HL-60 (cell line): ENCODE measurements at regions not wholly inside any gene's neighbourhood (a gene's known extent, or its start where the extent isn't known, plus 50 kb on each side); places are given as distances from the start of the nearest gene placed in this dataset.

Source experiments
- POLR2AphosphoS5 ChIP-seq: IDR thresholded peaks from 2 replicates; pipeline ENCODE4 v1.6.1; 2012; ENCODE audit warnings: low read depth
- TF ChIP-seq, protein P1 (sequence below): IDR thresholded peaks from one replicate; pipeline ENCODE4 v1.5.1; 2011; ENCODE audit warnings: low read length, control low read depth, inconsistent platforms; ENCODE audit not compliant: insufficient read depth

DNA sequence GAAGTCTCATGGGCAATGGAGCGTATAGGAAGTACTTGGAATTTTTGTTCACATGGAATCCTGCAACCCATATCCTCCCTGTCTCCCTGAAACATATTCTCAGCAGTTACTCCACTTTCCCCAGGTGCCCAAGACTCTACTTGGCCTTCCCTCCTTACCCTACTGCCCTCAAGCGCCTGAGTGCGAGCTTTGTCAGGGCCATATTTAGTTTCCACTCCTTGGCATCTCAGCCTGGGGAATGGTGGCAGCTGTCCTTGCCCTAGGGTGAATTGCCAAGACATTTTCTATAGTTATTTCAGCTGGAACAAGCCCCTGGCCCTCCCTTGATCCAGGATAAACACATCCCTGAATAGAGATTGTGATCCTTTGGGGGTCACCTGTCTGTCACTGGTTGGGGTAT is 569.3 kb upstream of the LRFN5 start:
- TF ChIP-seq, protein P1, sequence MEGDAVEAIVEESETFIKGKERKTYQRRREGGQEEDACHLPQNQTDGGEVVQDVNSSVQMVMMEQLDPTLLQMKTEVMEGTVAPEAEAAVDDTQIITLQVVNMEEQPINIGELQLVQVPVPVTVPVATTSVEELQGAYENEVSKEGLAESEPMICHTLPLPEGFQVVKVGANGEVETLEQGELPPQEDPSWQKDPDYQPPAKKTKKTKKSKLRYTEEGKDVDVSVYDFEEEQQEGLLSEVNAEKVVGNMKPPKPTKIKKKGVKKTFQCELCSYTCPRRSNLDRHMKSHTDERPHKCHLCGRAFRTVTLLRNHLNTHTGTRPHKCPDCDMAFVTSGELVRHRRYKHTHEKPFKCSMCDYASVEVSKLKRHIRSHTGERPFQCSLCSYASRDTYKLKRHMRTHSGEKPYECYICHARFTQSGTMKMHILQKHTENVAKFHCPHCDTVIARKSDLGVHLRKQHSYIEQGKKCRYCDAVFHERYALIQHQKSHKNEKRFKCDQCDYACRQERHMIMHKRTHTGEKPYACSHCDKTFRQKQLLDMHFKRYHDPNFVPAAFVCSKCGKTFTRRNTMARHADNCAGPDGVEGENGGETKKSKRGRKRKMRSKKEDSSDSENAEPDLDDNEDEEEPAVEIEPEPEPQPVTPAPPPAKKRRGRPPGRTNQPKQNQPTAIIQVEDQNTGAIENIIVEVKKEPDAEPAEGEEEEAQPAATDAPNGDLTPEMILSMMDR: no peak
- no peak for TF ChIP-seq POLR2AphosphoS5
